OCI-LY1 (cell line): ENCODE measurements at regions not wholly inside any gene's neighbourhood (a gene's known extent, or its start where the extent isn't known, plus 50 kb on each side); places are given as distances from the start of the nearest gene placed in this dataset.

Experiments
- CTCF ChIP-seq: fragments of 200-600 bp; sonication (generic), shearing (Covaris generic); IDR thresholded peaks from 2 replicates; pipeline ENCODE4 v1.5.1; 2017; ENCODE audit warnings: mild to moderate bottlenecking, antibody characterized with exemption, low read length, moderate library complexity, mixed read lengths
- EZH2 ChIP-seq: fragments of 200-600 bp; sonication (generic), shearing (Covaris generic); IDR thresholded peaks from 2 replicates; pipeline ENCODE4 v1.8.0; 2017; ENCODE audit warnings: borderline replicate concordance, mixed run types, mild to moderate bottlenecking, antibody characterized with exemption, low read length, moderate library complexity, mixed read lengths

- TF ChIP-seq CTCF (no peak), EZH2 (no peak)
Measured at GRCh38 chr3:72490688-72491435, 357.4 kb downstream of the SHQ1 start.
